HEK293 (cell line): ENCODE measurements at regions not wholly inside any gene's neighbourhood (a gene's known extent, or its start where the extent isn't known, plus 50 kb on each side); places are given as distances from the start of the nearest gene placed in this dataset.

Experiments used
- SETDB1 ChIP-seq: IDR thresholded peaks from one replicate; pipeline ENCODE4 v1.6.1; 2017; ENCODE audit warnings: mild to moderate bottlenecking, low read length, moderate library complexity, mixed read lengths; ENCODE audit not compliant: insufficient read length
- ZBTB20 ChIP-seq: fragments of 450-650 bp; formaldehyde crosslinking; IDR thresholded peaks from 2 replicates; pipeline ENCODE4 v1.5.1; 2016; ENCODE audit warnings: missing biosample characterization, missing genetic modification characterization
- ZNF184 ChIP-seq: fragments of 450-650 bp; IDR thresholded peaks from 2 replicates; pipeline ENCODE4 v1.5.1; 2018; ENCODE audit warnings: missing biosample characterization, mild to moderate bottlenecking, missing genetic modification characterization
- TF ChIP-seq, protein P1 (sequence below): fragments of 450-650 bp; formaldehyde crosslinking; IDR thresholded peaks from 2 replicates; pipeline ENCODE4 v1.5.1; 2016; ENCODE audit warnings: missing biosample characterization, missing genetic modification characterization
- TF ChIP-seq, protein P2 (sequence below): fragments of 450-650 bp; formaldehyde crosslinking; IDR thresholded peaks from 2 replicates; pipeline ENCODE4 v1.5.1; 2017; ENCODE audit warnings: missing biosample characterization, missing genetic modification characterization

DNA sequence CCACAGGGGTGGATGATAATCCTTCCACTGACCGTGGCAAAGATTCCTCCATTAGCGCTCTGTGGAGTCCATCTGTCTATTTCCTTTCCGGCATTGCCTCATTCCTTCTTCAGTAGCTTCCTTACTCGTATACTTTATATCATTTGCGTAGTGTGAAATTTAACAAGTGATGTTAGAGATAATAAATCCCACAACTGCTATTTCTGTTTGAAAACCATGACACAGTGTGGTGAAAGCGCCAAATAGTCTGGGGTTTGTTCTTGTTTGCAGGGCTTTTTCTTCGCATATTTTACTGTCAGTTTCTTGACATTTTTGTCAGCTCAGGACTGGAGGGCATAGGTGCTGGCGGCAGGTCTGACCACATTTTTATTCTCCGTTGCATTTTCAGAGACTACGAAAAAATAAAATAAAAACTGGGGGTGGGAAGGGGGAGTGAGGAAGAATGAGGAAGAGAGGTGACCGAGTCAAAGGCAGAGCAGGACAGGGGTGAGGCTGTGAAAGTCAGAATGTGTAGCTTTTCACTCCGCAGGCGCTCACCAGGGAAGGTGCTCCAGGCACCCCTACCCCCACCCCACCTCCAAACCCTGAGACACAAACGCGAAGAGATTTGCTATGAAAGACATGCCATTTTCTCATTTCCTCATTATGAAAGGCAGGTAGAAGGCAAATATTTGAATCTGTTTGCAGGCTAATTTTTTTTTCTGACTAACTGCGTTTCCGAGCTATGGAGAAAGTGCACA, 965.0 kb downstream of the MCTP2 start:
- TF ChIP-seq, protein P1, sequence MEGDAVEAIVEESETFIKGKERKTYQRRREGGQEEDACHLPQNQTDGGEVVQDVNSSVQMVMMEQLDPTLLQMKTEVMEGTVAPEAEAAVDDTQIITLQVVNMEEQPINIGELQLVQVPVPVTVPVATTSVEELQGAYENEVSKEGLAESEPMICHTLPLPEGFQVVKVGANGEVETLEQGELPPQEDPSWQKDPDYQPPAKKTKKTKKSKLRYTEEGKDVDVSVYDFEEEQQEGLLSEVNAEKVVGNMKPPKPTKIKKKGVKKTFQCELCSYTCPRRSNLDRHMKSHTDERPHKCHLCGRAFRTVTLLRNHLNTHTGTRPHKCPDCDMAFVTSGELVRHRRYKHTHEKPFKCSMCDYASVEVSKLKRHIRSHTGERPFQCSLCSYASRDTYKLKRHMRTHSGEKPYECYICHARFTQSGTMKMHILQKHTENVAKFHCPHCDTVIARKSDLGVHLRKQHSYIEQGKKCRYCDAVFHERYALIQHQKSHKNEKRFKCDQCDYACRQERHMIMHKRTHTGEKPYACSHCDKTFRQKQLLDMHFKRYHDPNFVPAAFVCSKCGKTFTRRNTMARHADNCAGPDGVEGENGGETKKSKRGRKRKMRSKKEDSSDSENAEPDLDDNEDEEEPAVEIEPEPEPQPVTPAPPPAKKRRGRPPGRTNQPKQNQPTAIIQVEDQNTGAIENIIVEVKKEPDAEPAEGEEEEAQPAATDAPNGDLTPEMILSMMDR (tag by site-specific recombination) = no peak
- TF ChIP-seq SETDB1 (no peak), ZBTB20 (tag by site-specific recombination) (no peak), ZNF184 (tag by site-specific recombination) (no peak)
- TF ChIP-seq, protein P2, sequence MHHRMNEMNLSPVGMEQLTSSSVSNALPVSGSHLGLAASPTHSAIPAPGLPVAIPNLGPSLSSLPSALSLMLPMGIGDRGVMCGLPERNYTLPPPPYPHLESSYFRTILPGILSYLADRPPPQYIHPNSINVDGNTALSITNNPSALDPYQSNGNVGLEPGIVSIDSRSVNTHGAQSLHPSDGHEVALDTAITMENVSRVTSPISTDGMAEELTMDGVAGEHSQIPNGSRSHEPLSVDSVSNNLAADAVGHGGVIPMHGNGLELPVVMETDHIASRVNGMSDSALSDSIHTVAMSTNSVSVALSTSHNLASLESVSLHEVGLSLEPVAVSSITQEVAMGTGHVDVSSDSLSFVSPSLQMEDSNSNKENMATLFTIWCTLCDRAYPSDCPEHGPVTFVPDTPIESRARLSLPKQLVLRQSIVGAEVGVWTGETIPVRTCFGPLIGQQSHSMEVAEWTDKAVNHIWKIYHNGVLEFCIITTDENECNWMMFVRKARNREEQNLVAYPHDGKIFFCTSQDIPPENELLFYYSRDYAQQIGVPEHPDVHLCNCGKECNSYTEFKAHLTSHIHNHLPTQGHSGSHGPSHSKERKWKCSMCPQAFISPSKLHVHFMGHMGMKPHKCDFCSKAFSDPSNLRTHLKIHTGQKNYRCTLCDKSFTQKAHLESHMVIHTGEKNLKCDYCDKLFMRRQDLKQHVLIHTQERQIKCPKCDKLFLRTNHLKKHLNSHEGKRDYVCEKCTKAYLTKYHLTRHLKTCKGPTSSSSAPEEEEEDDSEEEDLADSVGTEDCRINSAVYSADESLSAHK (tag by site-specific recombination) = no peak
